G401.6 (cell line): ENCODE measurements at regions not wholly inside any gene's neighbourhood (a gene's known extent, or its start where the extent isn't known, plus 50 kb on each side); places are given as distances from the start of the nearest gene placed in this dataset.
"Not testable (repeated sequence)": the region's sequence is repeated elsewhere in the genome, so short reads cannot be mapped to it uniquely, and the experiment has no call there.

Experiments used
- FAIRE-seq: peaks from 2 replicates; lab custom pipeline; 2012; peaks lifted over from hg19 to GRCh38; lab: Jason Lieb, UNC

- FAIRE-seq = no peak
Observed at GRCh38 chr2:83874066-83874465, 585.0 kb downstream of the SUCLG1 start.

GRCh38 chr2:83873110-83873509, 586.0 kb downstream of the SUCLG1 start:
- FAIRE-seq = no peak

DNA sequence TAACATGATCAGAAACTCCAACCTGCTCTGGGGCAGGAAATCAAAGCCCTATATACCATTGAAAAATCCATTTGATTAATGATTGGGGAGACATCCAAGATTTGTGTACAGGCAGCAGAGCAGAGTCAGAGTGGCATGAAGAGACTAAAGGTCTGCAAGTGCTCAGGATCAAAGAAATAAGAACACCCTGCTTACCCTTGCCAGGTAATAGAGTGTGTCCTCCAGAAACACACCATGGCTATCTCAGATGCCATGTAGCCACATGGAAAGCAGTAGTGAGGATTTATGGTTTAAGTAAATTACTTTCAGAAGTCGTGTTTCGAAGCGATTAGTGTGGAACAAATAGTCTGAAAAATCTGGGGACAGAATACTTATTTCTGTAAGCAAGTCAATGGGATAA, 592.9 kb downstream of the SUCLG1 start:
- FAIRE-seq = no peak

DNA sequence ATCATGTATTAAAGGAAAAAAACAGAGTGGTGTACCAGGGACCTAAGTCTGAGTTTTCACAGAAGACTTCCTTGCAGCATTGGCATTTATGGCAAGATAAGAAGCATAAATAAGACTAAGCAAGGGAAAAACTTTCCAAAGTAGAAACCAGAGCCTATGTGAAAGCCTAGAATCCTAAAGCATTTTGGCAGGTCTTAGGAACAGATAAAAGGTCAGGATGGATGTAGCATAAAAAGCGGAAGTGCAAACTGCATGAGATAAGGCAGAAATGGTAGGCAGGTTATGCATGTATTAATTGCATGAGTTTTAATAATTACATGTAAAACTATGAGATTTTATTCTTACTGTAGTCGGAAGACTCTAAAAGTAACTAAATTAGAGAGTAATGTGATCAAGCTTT, 596.5 kb downstream of the SUCLG1 start:
- no peak for FAIRE-seq

- FAIRE-seq = no peak
Observed at GRCh38 chr2:83860320-83860719, 598.8 kb downstream of the SUCLG1 start.

DNA sequence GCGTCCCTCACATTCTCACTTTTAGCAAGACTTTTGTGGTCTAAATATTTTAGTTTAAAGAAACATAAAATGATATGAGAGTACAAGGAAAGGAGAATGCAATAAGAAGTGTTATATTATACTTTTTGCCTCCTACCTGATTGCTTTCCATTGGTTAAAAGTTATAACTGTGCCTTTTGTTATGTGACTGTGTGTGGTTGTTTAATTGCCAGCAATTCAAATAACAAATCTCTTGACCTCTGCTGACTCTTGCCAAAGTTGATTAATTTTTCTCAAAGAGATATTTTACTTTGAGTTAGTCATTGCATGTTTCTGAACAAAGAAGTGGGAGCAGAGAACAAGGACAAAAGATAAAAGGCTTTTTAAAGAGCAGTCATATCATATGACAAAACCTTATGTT, 599.5 kb downstream of the SUCLG1 start:
- FAIRE-seq = no peak

DNA sequence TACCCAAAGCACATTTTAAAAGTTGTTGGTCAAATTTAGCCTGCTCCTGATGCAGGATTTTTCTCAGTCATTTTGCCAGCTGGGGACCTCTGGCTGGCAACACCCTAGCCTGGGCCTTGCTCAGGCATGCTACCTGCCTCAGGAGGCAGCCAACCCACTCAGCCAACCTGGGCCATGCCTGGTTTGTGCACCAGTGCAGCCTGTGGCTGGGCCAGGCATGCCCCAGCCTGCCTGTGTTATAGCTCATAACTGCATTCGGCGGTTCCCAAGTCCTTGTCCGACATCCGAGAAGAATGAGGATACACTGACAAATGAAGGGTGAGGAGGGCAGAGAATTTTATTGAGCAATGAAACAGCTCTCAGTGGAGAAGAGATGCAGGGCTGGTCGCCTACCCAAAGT, 608.0 kb downstream of the SUCLG1 start:
- FAIRE-seq = no peak

DNA sequence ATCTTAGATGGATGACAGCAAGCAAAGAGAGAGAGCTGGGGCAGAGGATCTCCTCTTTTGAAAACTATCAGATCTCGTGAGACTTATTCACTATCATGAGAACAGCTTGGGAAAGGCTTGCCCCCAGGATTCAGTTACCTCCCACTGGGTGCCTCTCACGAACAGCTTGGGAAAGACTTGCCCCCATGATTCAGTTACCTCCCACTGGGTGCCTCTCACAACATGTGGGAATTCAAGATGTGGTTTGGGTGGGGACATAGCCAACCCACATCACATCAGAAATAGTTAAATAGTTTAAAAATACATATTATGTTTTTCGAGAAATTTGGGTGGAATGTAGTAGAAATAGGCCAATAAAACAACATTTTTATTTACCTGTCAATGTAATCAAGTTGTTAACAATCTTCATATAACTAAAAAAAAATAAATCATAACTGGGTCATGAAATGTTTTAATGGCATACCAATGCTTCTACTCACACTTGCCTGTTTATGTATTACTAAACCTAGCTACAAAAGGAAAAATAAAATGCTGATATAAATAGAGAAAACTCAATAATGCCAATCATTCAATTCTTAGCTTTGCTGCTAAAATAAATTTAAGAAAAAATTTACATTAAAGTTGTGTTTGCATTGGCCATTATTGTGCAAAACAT, 608.9 kb downstream of the SUCLG1 start:
- no peak for FAIRE-seq

DNA sequence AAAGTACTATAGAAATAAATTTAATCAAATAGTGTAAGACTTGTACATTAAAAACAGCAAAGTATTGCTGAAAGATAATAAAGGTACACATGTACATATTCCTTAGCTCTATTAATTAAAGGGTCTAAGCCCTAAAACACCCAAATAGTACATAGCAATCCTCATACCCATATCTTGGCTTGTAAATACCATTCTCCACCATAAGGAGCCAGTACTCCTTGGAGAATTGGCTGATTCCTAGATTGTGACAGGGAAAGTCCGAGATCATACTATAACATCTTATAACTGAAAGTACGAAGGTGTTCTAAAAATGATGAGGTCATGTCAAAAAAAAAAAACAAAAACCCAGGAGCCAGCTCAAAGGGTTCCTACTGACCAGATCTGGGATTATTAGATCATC, 614.6 kb downstream of the SUCLG1 start:
- no peak for FAIRE-seq

DNA sequence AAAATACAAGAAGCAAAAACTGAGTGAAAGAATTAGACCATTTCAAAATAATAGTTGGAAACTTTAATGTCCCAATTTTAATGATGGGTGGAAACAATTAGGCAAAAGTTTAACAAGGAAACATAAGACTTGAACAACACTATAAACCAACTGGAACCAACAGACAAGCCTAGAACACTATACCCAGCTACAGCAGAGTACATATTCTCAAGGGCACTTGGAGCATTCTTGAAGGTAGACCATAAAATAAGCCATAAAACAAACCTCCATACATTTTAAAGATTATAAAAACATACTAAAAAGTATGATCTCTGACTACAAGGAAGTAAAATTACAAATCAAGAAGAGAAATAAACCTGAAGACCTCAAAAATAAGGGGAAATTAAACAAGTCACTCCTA, 616.7 kb downstream of the SUCLG1 start:
- FAIRE-seq = no peak

DNA sequence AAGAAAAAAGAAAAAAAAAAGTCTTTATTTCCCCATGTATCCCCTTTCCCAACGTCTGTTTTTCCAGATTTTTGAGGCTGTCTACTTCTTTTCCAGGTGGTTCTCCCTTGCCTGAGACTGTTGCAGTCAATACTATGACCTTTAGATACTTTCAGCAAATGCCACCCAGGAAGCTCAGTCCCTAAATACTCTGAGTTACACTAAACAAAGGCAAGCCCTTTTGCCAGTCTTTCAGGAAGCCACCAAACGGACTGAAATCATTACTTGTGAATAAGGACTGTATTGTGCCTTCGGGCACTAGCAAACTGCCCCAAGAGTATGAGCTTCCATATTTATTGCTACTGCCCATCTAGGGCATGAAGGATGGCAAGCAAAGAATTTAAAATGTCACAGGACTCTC, 621.3 kb downstream of the SUCLG1 start:
- no peak for FAIRE-seq

DNA sequence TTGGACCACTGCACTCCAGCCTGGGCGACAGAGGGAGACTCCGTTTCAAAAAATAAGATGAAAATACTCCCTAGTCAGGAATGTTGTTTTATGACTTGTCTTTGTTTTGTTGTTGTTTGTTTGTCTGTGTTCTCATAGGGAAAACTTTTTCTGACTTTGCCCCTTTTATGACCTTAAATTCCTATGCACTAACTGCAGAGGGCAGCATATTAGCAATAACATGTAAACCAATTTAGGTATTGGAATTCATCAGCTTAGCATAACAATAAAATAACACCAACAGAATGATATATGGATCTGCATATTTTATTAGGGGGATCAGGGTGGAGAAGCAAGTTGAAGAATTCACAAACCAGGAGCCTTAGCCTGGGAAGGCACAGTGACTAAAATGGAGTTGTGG, 631.5 kb downstream of the SUCLG1 start:
- FAIRE-seq = no peak

DNA sequence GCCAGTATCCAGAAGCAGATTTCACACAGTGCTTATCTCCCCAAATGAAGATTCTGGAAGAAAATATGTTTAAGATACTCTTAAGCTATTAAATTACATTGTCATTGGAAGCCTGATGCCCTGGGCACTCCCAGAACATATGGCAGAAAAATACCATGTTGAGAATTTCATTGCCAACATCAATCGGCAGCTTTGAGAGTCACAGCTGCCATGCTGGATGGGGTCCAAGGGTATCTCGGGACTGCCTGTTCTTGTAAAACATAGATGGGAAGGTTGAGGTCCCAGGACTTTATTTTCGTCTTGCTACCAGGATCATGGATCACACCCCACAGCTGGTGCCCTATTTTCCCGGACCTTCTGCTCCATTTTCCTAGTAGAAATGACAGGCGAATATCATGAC, 632.5 kb downstream of the SUCLG1 start:
- FAIRE-seq = no peak

DNA sequence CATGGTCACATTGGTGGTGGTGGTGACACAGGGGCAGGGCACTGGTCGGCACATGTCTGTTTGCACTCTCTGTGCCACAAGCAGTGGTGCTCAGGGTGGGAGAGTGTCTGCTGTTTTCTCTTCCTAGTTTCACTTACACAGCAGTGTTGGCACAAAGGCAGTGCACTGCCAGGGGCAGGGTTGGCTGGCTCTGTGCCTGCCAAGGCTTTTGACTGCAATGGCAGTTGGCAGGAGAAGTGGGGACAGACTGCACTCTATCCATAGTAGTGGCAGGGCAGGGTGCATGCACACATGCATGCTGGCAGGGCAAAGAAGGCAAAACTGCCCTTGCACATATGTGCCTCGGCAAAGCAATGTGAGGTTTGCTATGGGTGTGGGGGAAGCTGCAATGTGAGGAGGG, 635.9 kb downstream of the SUCLG1 start:
- FAIRE-seq = no peak

GRCh38 chr2:83817511-83817910, 641.6 kb downstream of the SUCLG1 start:
- FAIRE-seq = no peak

DNA sequence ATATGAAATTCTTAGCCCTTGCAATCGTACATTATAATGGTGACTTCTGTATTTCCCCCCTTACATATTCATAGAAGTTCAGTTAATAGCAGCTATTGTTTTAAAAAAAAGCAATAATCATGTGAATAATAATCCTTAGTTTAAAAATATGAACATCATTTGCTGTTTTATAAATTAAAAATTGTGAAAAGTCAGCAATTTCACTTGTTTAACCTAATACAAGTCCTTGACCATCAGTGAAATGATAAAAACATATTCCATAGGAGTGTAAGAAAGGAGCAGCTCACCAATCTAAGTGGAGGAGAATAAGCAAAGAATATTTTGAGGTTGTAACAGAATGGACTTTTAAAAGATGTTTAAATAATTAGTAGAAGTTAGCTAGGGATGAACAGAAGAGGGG, 650.2 kb downstream of the SUCLG1 start:
- FAIRE-seq = no peak

GRCh38 chr2:83802604-83803003, 656.5 kb downstream of the SUCLG1 start:
- FAIRE-seq = no peak

DNA sequence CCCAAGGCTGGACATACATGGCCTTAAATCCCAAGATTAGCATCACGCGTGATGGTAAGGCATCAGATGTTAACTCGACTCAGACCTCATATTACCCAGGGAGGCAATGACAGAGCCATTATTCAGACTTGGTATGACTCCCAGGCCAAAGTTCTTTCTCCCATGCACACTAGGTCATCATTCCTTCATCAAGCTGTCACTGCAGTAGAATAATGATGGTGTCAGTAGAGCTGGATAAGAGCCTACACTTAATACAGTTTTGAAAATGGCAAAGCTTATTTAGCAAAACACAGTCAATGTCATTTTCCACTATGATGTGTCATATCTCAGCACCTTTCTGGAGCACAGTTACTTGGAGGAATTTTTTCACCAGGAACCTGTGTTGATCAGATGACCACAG, 663.3 kb downstream of the SUCLG1 start:
- FAIRE-seq = no peak

DNA sequence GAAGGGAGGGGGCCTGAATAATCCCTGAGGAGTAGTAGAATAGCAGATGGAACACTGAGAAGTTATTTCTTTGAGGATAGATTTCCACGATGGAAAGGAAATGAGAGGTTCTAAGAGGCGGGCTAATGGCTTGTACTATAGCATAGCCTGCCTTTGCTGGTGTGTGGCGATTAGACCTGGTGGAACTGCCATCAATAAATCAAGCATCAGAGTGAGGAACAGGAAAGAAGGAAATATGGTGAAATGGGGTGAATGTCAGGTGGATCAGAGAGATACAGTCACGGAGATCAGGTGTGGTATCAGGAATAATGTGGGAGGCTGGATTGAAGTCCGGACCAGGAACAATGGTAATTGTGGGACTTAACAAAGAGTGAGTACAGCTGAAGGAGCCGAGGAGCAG, 668.6 kb downstream of the SUCLG1 start:
- FAIRE-seq = not testable (repeated sequence)

- FAIRE-seq = not testable (repeated sequence)
Observed at GRCh38 chr2:83789674-83790073, 669.4 kb downstream of the SUCLG1 start.

GRCh38 chr2:83788938-83789566, 670.0 kb downstream of the SUCLG1 start:
- not testable (repeated sequence) for FAIRE-seq

GRCh38 chr2:83787189-83787588, 671.9 kb downstream of the SUCLG1 start:
- FAIRE-seq = no peak

GRCh38 chr2:83786140-83786539, 672.9 kb downstream of the SUCLG1 start:
- FAIRE-seq = no peak

DNA sequence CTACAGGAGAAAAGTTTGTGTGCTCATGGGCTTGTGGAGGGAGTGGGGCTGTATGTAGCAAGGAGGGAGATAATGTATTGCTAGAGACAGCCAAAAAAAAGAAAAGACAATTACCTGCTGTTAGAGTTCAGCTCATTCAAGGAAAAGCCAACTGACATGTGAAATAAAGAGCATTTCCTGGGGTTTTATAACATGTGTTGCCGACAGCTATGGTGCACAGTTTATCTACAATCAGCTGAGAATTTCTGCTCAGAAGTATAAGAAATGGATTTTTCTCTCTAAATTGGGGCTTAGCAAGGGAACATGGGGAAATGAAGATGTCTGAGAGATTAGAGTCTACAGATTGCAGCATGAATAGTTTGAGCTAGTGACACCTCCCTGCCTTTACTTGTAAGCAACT, 674.1 kb downstream of the SUCLG1 start:
- no peak for FAIRE-seq
